Esophagus squamous epithelium (tissue), 4 donors: ENCODE measurements at regions not wholly inside any gene's neighbourhood (a gene's known extent, or its start where the extent isn't known, plus 50 kb on each side); places are given as distances from the start of the nearest gene placed in this dataset.

Experiments used
- POLR2A ChIP-seq, 4 donors: fragments of 450-650 bp; IDR thresholded peaks; one replicate each; pipeline ENCODE4 v1.6.1; 2017; ENCODE audit warnings: antibody characterized with exemption in 4 of 4, mild to moderate bottlenecking in 4 of 4, moderate library complexity in 3 of 4
- TF ChIP-seq, protein P1 (sequence below), 6 experiments: fragments of 450-650 bp in 4 of 6; fragments of 200-600 bp in 2 of 6; sonication (generic) in 2 of 6; IDR thresholded peaks; one replicate each; pipeline ENCODE4 v1.5.1; 2016 to 2019; ENCODE audit warnings: antibody characterized with exemption in 6 of 6, mild to moderate bottlenecking in 4 of 6, moderate library complexity in 4 of 6

DNA sequence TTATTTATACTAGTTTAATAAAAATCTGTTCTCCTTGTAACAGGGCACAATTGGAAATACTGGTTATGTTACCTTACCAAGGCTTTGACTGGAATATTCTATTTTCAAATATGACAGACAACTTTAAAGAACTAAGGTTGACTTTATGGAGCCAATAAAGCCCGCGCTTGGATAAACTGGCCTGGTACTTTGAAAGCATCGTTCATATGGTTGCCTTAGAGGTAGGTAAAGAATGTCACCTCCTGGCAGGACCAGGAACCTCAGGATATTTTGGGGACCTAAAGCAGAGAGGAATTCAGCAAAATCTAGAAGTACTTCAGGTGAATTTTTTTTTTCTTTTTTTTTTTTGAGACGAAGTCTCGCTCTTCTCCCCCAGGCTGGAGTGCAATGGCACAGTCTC lies 71.2 kb upstream of the CREB1 start:
- TF ChIP-seq POLR2A (IDR thresholded peaks at IDR 0.05): no peak
- TF ChIP-seq, protein P1, sequence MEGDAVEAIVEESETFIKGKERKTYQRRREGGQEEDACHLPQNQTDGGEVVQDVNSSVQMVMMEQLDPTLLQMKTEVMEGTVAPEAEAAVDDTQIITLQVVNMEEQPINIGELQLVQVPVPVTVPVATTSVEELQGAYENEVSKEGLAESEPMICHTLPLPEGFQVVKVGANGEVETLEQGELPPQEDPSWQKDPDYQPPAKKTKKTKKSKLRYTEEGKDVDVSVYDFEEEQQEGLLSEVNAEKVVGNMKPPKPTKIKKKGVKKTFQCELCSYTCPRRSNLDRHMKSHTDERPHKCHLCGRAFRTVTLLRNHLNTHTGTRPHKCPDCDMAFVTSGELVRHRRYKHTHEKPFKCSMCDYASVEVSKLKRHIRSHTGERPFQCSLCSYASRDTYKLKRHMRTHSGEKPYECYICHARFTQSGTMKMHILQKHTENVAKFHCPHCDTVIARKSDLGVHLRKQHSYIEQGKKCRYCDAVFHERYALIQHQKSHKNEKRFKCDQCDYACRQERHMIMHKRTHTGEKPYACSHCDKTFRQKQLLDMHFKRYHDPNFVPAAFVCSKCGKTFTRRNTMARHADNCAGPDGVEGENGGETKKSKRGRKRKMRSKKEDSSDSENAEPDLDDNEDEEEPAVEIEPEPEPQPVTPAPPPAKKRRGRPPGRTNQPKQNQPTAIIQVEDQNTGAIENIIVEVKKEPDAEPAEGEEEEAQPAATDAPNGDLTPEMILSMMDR (IDR thresholded peaks at IDR 0.05): peak in 1 of 6 experiments; percentile 18
